Peyer's patch (tissue), 4 donors: ENCODE measurements at regions not wholly inside any gene's neighbourhood (a gene's known extent, or its start where the extent isn't known, plus 50 kb on each side); places are given as distances from the start of the nearest gene placed in this dataset.
"Not testable (repeated sequence)": the region's sequence is repeated elsewhere in the genome, so short reads cannot be mapped to it uniquely, and the experiment has no call there.

Experiments used
- DNase-seq, 3 donors: peaks; one replicate each; pipeline ENCODE4 v3.0.0-alpha.2; 2017 to 2019
- H3K27ac ChIP-seq, 4 donors: fragments of 200-600 bp; sonication (generic); one replicate each; pipeline ENCODE4 v1.5.1; 2016 to 2019
- H3K27me3 ChIP-seq, 2 donors: fragments of 200-600 bp; sonication (generic); one replicate each; pipeline ENCODE4 v1.5.1; 2019
- H3K36me3 ChIP-seq, 3 donors: fragments of 200-600 bp; sonication (generic); one replicate each; pipeline ENCODE4 v1.5.1; 2016 to 2019
- H3K4me1 ChIP-seq, 4 donors: fragments of 200-600 bp; sonication (generic); one replicate each; pipeline ENCODE4 v1.5.1; 2016 to 2019
- H3K4me3 ChIP-seq, 4 donors: fragments of 200-600 bp; sonication (generic); 1 replicate in 3 of 4; 2 replicates in 1 of 4; pipeline ENCODE4 v1.5.1; 2016 to 2019; ENCODE audit warnings: mild to moderate bottlenecking in 1 of 4
- H3K9me3 ChIP-seq, 4 donors: fragments of 200-600 bp; sonication (generic); one replicate each; pipeline ENCODE4 v1.5.1; 2016 to 2019; ENCODE audit warnings: mild to moderate bottlenecking in 1 of 4
- POLR2A ChIP-seq, 2 donors: fragments of 450-650 bp; IDR thresholded peaks; one replicate each; pipeline ENCODE4 v1.5.1; 2017; ENCODE audit warnings: antibody characterized with exemption in 2 of 2, mild to moderate bottlenecking in 2 of 2, moderate library complexity in 2 of 2
- TF ChIP-seq, protein P1 (sequence below), 6 experiments: fragments of 450-650 bp in 4 of 6; fragments of 200-600 bp in 2 of 6; sonication (generic) in 1 of 6; IDR thresholded peaks; one replicate each; pipeline ENCODE4 v1.5.1; 2017 to 2019; ENCODE audit warnings: antibody characterized with exemption in 6 of 6, mild to moderate bottlenecking in 3 of 6, moderate library complexity in 1 of 6

DNA sequence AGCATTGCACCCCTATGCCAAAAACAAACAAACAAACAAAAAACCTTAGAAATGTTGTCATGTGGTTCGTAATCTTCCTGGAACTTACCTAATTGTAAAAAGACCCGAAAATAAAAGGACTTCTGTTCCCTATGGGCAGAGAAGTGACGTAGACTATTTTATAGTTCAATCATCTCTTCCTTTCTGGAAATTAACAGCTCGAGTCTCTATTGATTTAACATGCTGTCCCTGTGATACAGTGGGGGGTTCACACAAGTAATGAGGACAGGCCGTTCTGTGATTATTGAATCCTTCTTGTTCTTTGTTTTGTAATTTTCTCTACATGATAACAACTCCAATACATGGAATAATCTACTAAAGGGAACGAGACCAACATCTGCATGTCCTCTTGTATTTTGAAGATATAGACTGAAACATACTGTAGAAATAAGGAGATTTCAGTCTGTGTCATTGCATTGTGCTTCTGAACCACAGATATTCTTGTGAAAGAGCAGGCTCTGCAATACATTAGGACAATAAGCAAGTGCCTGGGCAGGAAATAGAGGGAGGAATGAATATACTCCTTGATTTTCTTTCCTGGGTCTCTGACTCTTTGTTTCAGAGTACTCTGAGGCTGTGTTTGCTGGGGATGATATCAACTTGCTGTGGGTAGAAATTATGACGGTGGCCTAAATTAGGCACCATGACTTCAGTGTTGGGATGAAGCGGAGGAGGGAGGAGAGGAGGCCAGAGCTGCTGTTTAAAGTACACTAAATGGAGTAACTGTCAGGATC, 65.7 kb upstream of the PPM1B start:
- no peak overlapping the region for H3K4me3 ChIP-seq
- no peaks in the 10 kb centered on the region for H3K27me3 ChIP-seq
- no peak for TF ChIP-seq POLR2A (IDR thresholded peaks at IDR 0.05)
- no peaks in the 10 kb centered on the region for H3K9me3 ChIP-seq
- H3K4me1 ChIP-seq: no peaks in the 10 kb centered on the region
- H3K36me3 ChIP-seq: no peaks in the 10 kb centered on the region
- H3K27ac ChIP-seq: no peak overlapping the region
- no peak for DNase-seq

DNA sequence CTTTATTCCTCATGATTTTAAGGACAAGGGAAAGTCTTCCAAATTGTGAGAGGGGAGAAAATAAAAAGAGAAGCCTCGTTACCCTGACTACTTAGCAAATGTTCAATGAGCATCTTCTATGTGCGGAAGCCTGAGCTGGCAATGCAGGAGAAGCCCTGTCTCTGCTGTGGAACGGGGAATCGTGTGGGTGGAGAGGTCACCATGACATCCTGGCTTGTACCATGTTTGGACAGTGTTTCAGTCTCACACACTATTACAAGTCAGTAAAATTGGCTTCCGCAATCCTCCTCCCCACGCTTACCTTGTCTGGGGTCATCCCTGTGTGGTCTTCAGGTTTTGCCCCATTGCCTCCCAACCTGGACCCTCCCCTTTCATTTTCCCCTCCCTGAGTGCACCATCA, 65.0 kb upstream of the PPM1B start:
- DNase-seq: no peak
- Histone ChIP-seq H3K27me3 (no peaks in the 10 kb centered on the region), H3K4me1 (no peaks in the 10 kb centered on the region), H3K36me3 (no peaks in the 10 kb centered on the region), H3K9me3 (no peaks in the 10 kb centered on the region), H3K4me3 (no peak overlapping the region), H3K27ac (no peak overlapping the region)
- TF ChIP-seq, protein P1, sequence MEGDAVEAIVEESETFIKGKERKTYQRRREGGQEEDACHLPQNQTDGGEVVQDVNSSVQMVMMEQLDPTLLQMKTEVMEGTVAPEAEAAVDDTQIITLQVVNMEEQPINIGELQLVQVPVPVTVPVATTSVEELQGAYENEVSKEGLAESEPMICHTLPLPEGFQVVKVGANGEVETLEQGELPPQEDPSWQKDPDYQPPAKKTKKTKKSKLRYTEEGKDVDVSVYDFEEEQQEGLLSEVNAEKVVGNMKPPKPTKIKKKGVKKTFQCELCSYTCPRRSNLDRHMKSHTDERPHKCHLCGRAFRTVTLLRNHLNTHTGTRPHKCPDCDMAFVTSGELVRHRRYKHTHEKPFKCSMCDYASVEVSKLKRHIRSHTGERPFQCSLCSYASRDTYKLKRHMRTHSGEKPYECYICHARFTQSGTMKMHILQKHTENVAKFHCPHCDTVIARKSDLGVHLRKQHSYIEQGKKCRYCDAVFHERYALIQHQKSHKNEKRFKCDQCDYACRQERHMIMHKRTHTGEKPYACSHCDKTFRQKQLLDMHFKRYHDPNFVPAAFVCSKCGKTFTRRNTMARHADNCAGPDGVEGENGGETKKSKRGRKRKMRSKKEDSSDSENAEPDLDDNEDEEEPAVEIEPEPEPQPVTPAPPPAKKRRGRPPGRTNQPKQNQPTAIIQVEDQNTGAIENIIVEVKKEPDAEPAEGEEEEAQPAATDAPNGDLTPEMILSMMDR (IDR thresholded peaks at IDR 0.05): no peak
- TF ChIP-seq POLR2A (IDR thresholded peaks at IDR 0.05): no peak

DNA sequence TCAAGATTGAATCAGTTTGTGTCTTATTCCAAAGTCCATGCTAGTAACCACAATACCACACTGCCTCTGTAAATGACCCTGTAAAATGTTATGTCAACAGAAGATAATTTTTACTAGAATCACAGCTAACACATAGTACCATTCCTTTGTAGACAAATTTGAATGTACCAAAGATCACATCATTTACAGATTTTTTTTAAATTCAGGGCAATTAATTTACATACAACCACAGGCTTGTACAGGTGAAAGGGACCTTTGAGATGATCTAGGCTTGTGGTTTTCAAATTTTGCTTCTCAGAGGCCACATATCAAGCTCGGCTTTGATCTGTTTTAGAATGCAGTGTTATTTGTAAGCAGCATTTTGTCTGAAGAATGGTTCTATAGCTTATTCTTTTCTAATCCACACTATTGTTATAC, 63.8 kb upstream of the PPM1B start:
- Histone ChIP-seq H3K27ac (no peak overlapping the region), H3K9me3 (no peaks in the 10 kb centered on the region), H3K4me1 (no peaks in the 10 kb centered on the region), H3K36me3 (no peaks in the 10 kb centered on the region), H3K4me3 (no peak overlapping the region), H3K27me3 (no peaks in the 10 kb centered on the region)
- DNase-seq: no peak
- no peak for TF ChIP-seq POLR2A (IDR thresholded peaks at IDR 0.05)
- TF ChIP-seq, protein P1 (IDR thresholded peaks at IDR 0.05): no peak

DNA sequence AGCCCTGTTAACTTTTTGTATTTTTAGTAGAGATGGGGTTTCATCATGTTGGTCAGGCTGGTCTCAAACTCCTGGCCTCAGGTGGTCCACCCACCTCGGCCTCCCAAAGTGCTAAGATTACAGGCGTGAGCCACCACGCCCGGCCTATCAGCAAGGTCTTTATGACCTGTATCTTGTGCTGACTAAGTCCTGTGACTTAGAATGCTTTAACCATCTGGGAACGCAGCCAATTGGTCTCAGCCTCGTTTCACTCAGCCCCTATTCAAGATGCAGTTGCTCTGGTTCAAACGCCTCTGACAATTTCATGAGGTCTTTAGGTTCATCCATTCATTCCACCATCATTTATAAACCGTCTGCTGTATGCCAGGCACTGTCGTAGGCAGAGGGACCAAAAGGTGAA, 62.2 kb upstream of the PPM1B start:
- H3K27ac ChIP-seq, H3K4me1 ChIP-seq, H3K4me3 ChIP-seq, H3K27me3 ChIP-seq, DNase-seq, H3K36me3 ChIP-seq, H3K9me3 ChIP-seq: not testable (repeated sequence)

DNA sequence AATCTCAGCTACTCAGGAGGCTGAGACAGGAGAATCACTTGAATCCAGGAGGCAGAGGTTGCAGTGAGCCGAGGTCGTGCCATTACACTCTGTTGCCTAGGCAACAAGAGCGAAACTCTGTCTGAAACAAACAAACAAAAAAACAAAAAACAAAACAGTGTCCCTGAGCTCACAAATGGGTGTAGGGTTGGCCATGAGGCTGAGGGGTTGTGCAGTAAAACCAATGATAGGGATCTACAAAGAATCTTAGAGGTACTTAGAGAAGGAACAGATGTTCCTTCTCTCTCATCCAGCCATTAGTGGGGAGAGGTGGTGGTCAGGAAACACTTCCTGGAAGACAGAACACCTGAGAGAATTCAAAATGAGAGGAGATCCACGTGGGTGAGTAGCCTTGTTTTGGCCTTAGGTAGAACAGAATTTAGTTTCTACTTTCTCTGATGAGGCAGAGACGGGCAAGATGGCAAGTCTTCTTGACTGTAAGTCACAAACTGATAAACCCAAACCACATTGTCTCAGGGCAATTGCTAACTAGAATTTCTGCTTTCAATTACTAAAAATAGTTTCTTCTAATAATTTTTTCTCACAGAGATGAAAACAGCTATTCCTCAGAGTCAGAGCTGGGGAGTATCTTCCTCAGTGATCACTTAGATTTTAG, 61.5 kb upstream of the PPM1B start:
- TF ChIP-seq, protein P1 (IDR thresholded peaks at IDR 0.05): no peak
- no peak for TF ChIP-seq POLR2A (IDR thresholded peaks at IDR 0.05)
- H3K4me1 ChIP-seq: no peaks in the 10 kb centered on the region
- H3K27ac ChIP-seq: no peak overlapping the region
- H3K36me3 ChIP-seq: no peaks in the 10 kb centered on the region
- no peaks in the 10 kb centered on the region for H3K27me3 ChIP-seq
- DNase-seq: no peak
- no peaks in the 10 kb centered on the region for H3K9me3 ChIP-seq
- H3K4me3 ChIP-seq: no peak overlapping the region

DNA sequence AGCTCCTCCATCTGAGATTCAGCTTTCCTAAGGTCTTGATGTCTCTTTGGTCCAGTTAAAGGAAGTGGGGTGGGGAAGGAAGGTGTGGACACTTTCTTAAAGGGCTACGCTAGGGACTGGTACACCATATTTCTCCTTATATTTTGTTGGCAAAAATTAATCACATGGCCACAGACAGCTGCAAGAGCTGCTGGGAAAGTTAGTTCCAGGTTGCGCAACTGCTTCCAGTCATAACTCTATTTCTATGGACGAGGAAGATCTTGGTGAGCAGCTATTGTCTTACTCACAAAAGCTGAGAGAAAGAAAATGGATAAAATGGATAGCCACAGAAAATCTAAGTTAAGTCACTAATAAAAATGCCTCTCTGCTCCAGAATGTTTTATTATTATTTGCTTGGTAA, 60.7 kb upstream of the PPM1B start:
- Histone ChIP-seq H3K4me1 (no peaks in the 10 kb centered on the region), H3K27me3 (no peaks in the 10 kb centered on the region), H3K9me3 (no peaks in the 10 kb centered on the region), H3K4me3 (no peak overlapping the region), H3K36me3 (no peaks in the 10 kb centered on the region), H3K27ac (no peak overlapping the region)
- no peak for DNase-seq
- TF ChIP-seq, protein P1 (IDR thresholded peaks at IDR 0.05): no peak
- TF ChIP-seq POLR2A (IDR thresholded peaks at IDR 0.05): no peak
